NT2/D1 (cell line): ENCODE measurements at regions not wholly inside any gene's neighbourhood (a gene's known extent, or its start where the extent isn't known, plus 50 kb on each side); places are given as distances from the start of the nearest gene placed in this dataset.

Experiments
- YY1 ChIP-seq: IDR thresholded peaks from 2 replicates; pipeline ENCODE4 v1.6.1; 2011; ENCODE audit not compliant: insufficient read length, insufficient read depth
- ZNF274 ChIP-seq: IDR thresholded peaks from 2 replicates; pipeline ENCODE4 v1.6.1; 2011; ENCODE audit warnings: mild to moderate bottlenecking, low read depth, low read length

DNA sequence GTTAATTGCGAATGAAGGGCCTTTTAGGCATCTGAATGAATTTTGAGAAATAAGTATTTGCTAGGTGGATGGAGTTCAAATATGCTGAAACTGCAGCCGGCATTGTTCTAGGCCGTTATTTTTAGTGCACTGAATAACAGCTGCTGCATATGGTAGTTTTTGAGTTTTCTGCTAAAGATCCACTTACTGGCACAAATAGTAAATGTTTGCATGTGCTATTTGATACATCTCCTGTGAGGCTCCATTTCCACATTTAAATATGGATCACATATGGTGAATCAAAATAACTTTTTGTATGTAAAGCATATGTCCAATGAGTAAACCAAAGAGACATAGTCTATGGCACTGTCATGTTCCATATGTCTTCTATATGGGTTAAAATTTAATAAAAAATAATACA lies 56.7 kb upstream of the CNTN4 start:
- TF ChIP-seq YY1 (no peak), ZNF274 (no peak)
